ENCODE measurements at regions not wholly inside any gene's neighbourhood (a gene's known extent, or its start where the extent isn't known, plus 50 kb on each side); places are given as distances from the start of the nearest gene placed in this dataset.
"Not testable (repeated sequence)": the region's sequence is repeated elsewhere in the genome, so short reads cannot be mapped to it uniquely, and the experiment has no call there.

DNA sequence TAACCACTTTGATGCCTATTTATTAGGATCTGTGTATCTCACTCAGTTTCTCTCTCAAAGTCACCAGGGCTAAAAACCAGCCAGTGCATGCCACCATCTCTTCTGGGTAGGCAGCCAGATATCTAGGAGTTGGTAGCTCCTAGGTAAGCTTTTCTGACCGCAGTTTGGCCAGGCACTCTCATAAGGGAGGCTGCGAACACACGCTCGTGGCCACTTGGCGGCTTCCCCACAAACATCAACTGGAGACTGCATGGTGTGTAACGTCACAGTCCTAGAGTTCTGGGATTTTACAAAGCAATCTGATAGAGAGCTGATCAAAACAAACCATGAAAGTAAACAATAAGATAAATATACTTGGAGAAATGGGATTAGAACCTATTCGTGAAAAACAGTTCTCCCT, 424.3 kb upstream of the ACVR2A start:
- H3K4me3 ChIP-seq (ENCODE audit: severe bottlenecking) = no peak overlapping the region
- peaks cover 9% of the 10 kb centered on the region for H3K4me1 ChIP-seq (ENCODE audit: insufficient read depth, poor library complexity, severe bottlenecking)
- DNase-seq (ENCODE audit: low spot score) (no peak), ATAC-seq (ENCODE audit: low read depth) (no peak)
- H3K36me3 ChIP-seq (ENCODE audit: low read depth) = no peaks in the 10 kb centered on the region
- H3K27me3 ChIP-seq (ENCODE audit: insufficient read depth, poor library complexity, severe bottlenecking) = no peaks in the 10 kb centered on the region
- TF ChIP-seq CTCF (IDR thresholded peaks at IDR 0.05; ENCODE audit: poor library complexity, severe bottlenecking) = no peak
- no peaks in the 10 kb centered on the region for H3K9me3 ChIP-seq (ENCODE audit: severe bottlenecking)
- no peak overlapping the region for H3K27ac ChIP-seq (ENCODE audit: poor library complexity, severe bottlenecking)

- Histone ChIP-seq H3K4me3 (ENCODE audit: severe bottlenecking) (no peak overlapping the region), H3K36me3 (ENCODE audit: low read depth) (no peaks in the 10 kb centered on the region), H3K27me3 (ENCODE audit: insufficient read depth, poor library complexity, severe bottlenecking) (no peaks in the 10 kb centered on the region), H3K9me3 (ENCODE audit: severe bottlenecking) (no peaks in the 10 kb centered on the region), H3K27ac (ENCODE audit: poor library complexity, severe bottlenecking) (no peak overlapping the region), H3K4me1 (ENCODE audit: insufficient read depth, poor library complexity, severe bottlenecking) (peaks cover 9% of the 10 kb centered on the region)
- DNase-seq (ENCODE audit: low spot score) (no peak), ATAC-seq (ENCODE audit: low read depth) (peak; percentile 99)
- TF ChIP-seq CTCF (IDR thresholded peaks at IDR 0.05; ENCODE audit: poor library complexity, severe bottlenecking) = no peak
These were observed 428.7 kb upstream of the ACVR2A start for GRCh38 chr2:147416099-147416498.

DNA sequence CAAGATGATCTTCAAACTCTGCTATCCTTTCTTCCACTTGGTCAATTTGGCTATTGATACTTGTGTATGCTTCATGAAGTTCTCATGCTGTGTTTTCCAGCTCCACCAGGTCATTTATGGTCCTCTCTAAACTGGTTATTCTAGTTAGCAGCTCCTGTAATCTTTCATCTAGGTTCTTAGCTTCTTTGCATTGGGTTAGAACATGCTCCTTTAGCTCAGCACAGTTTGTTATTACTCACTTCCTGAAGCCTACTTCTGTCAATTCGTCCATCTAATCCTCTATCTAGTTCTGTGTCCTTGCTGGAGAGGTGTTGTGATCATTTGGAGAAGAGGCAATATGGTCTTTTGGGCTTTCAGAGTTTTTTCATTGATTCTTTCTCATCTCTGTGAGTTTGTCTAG, 430.2 kb upstream of the ACVR2A start:
- not testable (repeated sequence) for DNase-seq (ENCODE audit: low spot score); H3K9me3 ChIP-seq (ENCODE audit: severe bottlenecking)

DNA sequence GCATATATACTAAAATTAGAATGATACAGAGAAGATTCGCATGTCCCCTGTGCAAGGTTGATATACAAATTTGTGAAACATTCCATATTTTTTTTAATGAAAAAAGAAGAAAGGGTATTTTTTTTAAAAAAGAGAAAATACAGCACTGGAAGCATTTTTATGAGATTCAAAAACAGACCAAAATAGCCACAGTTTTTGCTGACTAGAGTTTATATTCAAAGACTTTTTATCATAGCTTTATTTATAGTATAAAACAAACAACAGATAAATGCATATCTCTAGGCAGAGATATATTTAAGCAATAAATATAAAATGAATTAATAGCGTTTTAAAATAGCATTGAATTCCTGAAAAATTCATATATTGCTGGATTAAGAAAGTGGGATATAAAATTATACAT, 436.5 kb upstream of the ACVR2A start:
- no peaks in the 10 kb centered on the region for H3K4me1 ChIP-seq (ENCODE audit: insufficient read depth, poor library complexity, severe bottlenecking)
- no peak for ATAC-seq (ENCODE audit: low read depth)
- no peak overlapping the region for H3K27ac ChIP-seq (ENCODE audit: poor library complexity, severe bottlenecking)
- no peak overlapping the region for H3K4me3 ChIP-seq (ENCODE audit: severe bottlenecking)
- TF ChIP-seq CTCF (IDR thresholded peaks at IDR 0.05; ENCODE audit: poor library complexity, severe bottlenecking) = no peak
- no peaks in the 10 kb centered on the region for H3K9me3 ChIP-seq (ENCODE audit: severe bottlenecking)
- H3K27me3 ChIP-seq (ENCODE audit: insufficient read depth, poor library complexity, severe bottlenecking) = no peaks in the 10 kb centered on the region
- H3K36me3 ChIP-seq (ENCODE audit: low read depth) = no peaks in the 10 kb centered on the region
- DNase-seq (ENCODE audit: low spot score) = no peak

More for the DNA sequence above, 430.2 kb upstream of the ACVR2A start:
- not testable (repeated sequence) for H3K36me3 ChIP-seq (ENCODE audit: low read depth); H3K4me3 ChIP-seq (ENCODE audit: severe bottlenecking); H3K27ac ChIP-seq (ENCODE audit: poor library complexity, severe bottlenecking); H3K4me1 ChIP-seq (ENCODE audit: insufficient read depth, poor library complexity, severe bottlenecking); ATAC-seq (ENCODE audit: low read depth); H3K27me3 ChIP-seq (ENCODE audit: insufficient read depth, poor library complexity, severe bottlenecking)

DNA sequence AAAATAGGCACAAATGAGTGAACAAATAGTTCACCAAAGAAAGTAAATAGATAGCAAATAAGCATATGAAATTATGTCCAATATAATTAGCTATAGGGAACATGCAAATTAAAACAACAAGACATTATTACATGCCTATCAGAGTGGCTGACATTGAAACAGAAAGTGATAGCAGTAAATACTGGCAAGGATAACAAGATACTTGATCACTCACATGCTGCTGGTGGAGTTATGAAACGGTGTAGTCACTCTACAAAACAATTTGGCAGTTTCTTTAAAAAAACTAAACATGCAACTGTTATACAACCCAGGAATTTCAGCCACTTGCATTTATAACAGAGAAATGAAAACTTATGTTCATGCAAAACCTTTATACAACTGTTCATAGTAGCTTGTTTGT, 439.2 kb upstream of the ACVR2A start:
- Histone ChIP-seq H3K4me1 (ENCODE audit: insufficient read depth, poor library complexity, severe bottlenecking) (no peaks in the 10 kb centered on the region), H3K36me3 (ENCODE audit: low read depth) (no peaks in the 10 kb centered on the region), H3K27me3 (ENCODE audit: insufficient read depth, poor library complexity, severe bottlenecking) (no peaks in the 10 kb centered on the region), H3K4me3 (ENCODE audit: severe bottlenecking) (no peak overlapping the region), H3K9me3 (ENCODE audit: severe bottlenecking) (no peaks in the 10 kb centered on the region), H3K27ac (ENCODE audit: poor library complexity, severe bottlenecking) (no peak overlapping the region)
- DNase-seq (ENCODE audit: low spot score) (no peak), ATAC-seq (ENCODE audit: low read depth) (no peak)
- no peak for TF ChIP-seq CTCF (IDR thresholded peaks at IDR 0.05; ENCODE audit: poor library complexity, severe bottlenecking)

Measured in RWPE2 (cell line).